Glutamatergic neuron (in vitro differentiated cells): ENCODE measurements at regions not wholly inside any gene's neighbourhood (a gene's known extent, or its start where the extent isn't known, plus 50 kb on each side); places are given as distances from the start of the nearest gene placed in this dataset.

Experiments
- DNase-seq: peaks from one replicate; pipeline ENCODE4 v3.0.0; 2022
- H3K27ac Mint-ChIP-seq: one replicate; pipeline ENCODE4 v1.8.0; 2020; ENCODE audit warnings: mild to moderate bottlenecking, mixed read lengths, inconsistent platforms; ENCODE audit not compliant: unreplicated experiment
- H3K27me3 Mint-ChIP-seq: one replicate; pipeline ENCODE4 v1.8.0; 2020; ENCODE audit warnings: mild to moderate bottlenecking, moderate library complexity, mixed read lengths, inconsistent platforms; ENCODE audit not compliant: unreplicated experiment
- H3K36me3 Mint-ChIP-seq: one replicate; pipeline ENCODE4 v1.8.0; 2020; ENCODE audit warnings: mild to moderate bottlenecking, mixed read lengths, inconsistent platforms; ENCODE audit not compliant: unreplicated experiment
- H3K4me1 Mint-ChIP-seq: one replicate; pipeline ENCODE4 v1.8.0; 2020; ENCODE audit warnings: mild to moderate bottlenecking, low read depth, mixed read lengths, inconsistent platforms; ENCODE audit not compliant: unreplicated experiment
- H3K4me3 Mint-ChIP-seq: one replicate; pipeline ENCODE4 v1.8.0; 2020; ENCODE audit warnings: mild to moderate bottlenecking, mixed read lengths, inconsistent platforms; ENCODE audit not compliant: unreplicated experiment
- H3K9me3 Mint-ChIP-seq: one replicate; pipeline ENCODE4 v1.8.0; 2020; ENCODE audit warnings: mild to moderate bottlenecking, moderate library complexity, mixed read lengths, inconsistent platforms; ENCODE audit not compliant: unreplicated experiment
- CTCF ChIP-seq: fragments of 200-600 bp; sonication (generic); IDR thresholded peaks from one replicate; pipeline ENCODE4 v1.5.0; 2021; ENCODE audit not compliant: partially characterized antibody, unreplicated experiment

- H3K4me1 Mint-ChIP-seq: peaks cover 21% of the 10 kb centered on the region
- no peaks in the 10 kb centered on the region for H3K9me3 Mint-ChIP-seq
- no peak overlapping the region for H3K27ac Mint-ChIP-seq
- H3K4me3 Mint-ChIP-seq: no peak overlapping the region
- no peaks in the 10 kb centered on the region for H3K36me3 Mint-ChIP-seq
- peaks cover 2% of the 10 kb centered on the region for H3K27me3 Mint-ChIP-seq
- no peak for TF ChIP-seq CTCF
- DNase-seq: no peak
Measured at GRCh38 chr2:109059474-109060165, 69.4 kb upstream of the SH3RF3 start.

GRCh38 chr2:109058802-109059201 is 69.8 kb upstream of the EDAR start:
- Mint-ChIP-seq H3K36me3 (no peaks in the 10 kb centered on the region), H3K4me1 (peaks cover 18% of the 10 kb centered on the region), H3K9me3 (no peaks in the 10 kb centered on the region), H3K27me3 (peaks cover 2% of the 10 kb centered on the region), H3K4me3 (no peak overlapping the region), H3K27ac (no peak overlapping the region)
- DNase-seq: no peak
- no peak for TF ChIP-seq CTCF

- H3K4me3 Mint-ChIP-seq: no peak overlapping the region
- H3K4me1 Mint-ChIP-seq: peaks cover 15% of the 10 kb centered on the region
- H3K9me3 Mint-ChIP-seq: no peaks in the 10 kb centered on the region
- peaks cover 2% of the 10 kb centered on the region for H3K27me3 Mint-ChIP-seq
- no peak for TF ChIP-seq CTCF
- no peak for DNase-seq
- no peak overlapping the region for H3K27ac Mint-ChIP-seq
- H3K36me3 Mint-ChIP-seq: no peaks in the 10 kb centered on the region
Measured at GRCh38 chr2:109058191-109058632, 69.2 kb upstream of the EDAR start.

GRCh38 chr2:109057686-109058085 is 68.7 kb upstream of the EDAR start:
- peaks cover 2% of the 10 kb centered on the region for H3K27me3 Mint-ChIP-seq
- no peak overlapping the region for H3K27ac Mint-ChIP-seq
- H3K4me3 Mint-ChIP-seq: no peak overlapping the region
- H3K4me1 Mint-ChIP-seq: peaks cover 11% of the 10 kb centered on the region
- TF ChIP-seq CTCF: no peak
- H3K9me3 Mint-ChIP-seq: no peaks in the 10 kb centered on the region
- no peaks in the 10 kb centered on the region for H3K36me3 Mint-ChIP-seq
- DNase-seq: no peak

GRCh38 chr2:109055435-109055834 is 66.4 kb upstream of the EDAR start:
- Mint-ChIP-seq H3K27me3 (peaks cover 2% of the 10 kb centered on the region), H3K4me1 (peaks cover 5% of the 10 kb centered on the region), H3K4me3 (no peak overlapping the region), H3K27ac (no peak overlapping the region), H3K9me3 (no peaks in the 10 kb centered on the region), H3K36me3 (no peaks in the 10 kb centered on the region)
- no peak for TF ChIP-seq CTCF
- DNase-seq: no peak
